ENCODE measurements at regions not wholly inside any gene's neighbourhood (a gene's known extent, or its start where the extent isn't known, plus 50 kb on each side); places are given as distances from the start of the nearest gene placed in this dataset.
"Not testable (repeated sequence)": the region's sequence is repeated elsewhere in the genome, so short reads cannot be mapped to it uniquely, and the experiment has no call there.

DNA sequence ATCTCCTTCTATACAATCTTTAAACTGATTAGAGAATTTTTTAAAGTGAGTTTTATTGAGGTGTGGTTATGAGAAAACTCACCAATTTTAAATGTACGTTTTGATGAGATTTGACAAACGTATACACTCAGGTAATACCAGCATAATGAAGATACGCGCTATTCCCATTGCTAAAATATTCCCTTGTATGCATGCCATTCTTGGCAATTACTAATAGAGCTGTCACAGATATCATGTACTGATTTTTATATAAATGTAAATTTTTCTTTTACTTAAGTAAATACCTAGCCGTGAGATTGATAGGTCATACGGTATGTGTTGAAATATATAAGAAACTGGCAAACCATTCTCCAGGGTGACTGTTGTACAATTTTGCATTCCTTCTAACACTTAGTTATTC, 384.7 kb downstream of the PTH2R start:
- DNase-seq (ENCODE audit: extremely low spot score, insufficient read length, low read depth) (no peak), FAIRE-seq (no peak)

DNA sequence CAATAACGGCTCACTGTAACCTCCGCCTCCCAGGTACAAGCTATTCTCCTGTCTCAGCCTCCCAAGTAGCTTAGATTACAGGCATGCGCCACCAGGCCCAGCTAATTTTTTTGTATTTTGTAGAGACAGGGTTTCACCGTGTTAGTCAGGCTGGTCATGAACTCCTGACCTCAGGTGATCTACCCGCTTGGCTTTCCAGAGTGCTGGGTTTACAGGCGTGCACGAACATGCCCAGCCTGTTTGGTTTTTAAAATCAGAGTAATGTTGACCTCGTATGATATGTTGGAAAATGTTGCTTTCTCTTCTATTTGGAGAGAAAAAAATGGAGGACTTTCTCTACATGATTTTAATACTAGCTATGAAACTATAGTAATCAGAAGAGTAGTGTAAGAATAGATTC, 386.2 kb downstream of the PTH2R start:
- FAIRE-seq: no peak

DNA sequence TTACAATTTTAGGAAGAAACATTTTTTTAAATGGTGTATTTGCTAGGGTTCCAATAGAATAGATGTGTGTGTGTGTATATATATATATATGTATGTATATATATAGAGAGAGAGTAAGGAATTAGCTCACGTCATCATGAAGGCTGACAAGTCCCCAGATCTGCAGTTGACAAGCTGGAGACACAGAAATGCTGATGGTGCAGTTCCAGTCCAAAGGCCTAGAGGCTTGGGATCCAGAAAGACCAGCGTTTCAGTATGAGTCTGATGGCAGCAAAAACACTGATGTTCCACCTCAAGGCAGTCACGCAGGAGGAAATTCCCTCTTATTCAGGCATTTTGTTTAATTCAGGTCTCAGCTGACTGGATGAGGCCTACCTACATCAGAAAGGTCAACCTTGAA, 386.8 kb downstream of the PTH2R start:
- DNase-seq (ENCODE audit: extremely low spot score, insufficient read length, low read depth) (no peak), FAIRE-seq (no peak)

More for the DNA sequence above, 386.2 kb downstream of the PTH2R start:
- DNase-seq (ENCODE audit: extremely low spot score, insufficient read length, low read depth): no peak

DNA sequence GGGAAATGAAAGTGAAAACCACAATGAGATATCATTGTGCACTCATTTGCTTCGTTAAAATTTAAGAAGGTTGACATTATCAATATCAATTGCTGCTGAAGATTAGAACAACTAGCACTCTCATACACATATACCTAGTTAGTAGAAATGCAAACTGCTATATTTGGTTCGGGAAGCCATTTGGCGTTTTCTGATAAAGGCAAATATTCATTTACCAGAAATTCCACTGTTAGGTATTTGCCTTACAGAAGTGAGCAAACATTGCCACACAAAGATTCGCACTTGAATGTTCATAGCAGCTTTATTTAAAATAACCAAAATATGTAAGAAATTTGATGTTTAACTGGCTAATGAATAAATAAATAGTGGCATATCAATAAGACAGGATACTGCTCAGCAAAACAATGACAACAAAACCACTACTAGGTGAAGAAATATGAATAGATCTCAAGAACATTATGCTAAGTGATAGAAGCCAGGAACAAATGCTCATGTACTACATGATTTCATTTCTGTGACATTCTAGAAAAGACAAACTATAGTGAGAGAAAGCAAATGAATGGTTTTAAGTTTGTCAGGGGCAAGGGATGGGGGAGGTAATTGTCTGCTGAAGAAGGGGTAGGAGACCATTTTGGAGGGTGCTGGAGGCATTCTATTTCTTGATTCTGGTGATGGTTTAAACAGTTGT, 387.8 kb downstream of the PTH2R start:
- DNase-seq (ENCODE audit: extremely low spot score, insufficient read length, low read depth) (no peak), FAIRE-seq (no peak)

DNA sequence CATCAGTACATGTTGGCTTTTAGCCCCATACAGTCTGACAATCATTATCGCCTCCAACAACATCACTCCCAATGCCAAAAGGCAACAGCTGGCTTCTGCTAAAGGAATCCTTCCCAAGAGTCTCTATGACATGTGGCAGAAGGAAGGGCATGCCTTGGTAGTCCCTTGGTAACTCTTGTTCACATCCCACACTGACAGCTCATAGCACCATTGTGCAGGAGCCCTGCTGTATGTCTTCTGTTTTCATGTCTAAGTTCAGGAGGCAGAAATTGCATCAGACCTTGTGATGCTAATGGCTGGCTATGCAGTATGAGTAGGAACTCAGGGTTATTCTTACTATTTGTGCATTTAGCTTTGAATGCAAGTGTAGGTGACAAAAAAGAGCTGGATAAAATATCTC, 392.1 kb downstream of the PTH2R start:
- DNase-seq (ENCODE audit: extremely low spot score, insufficient read length, low read depth) (no peak), FAIRE-seq (no peak)

DNA sequence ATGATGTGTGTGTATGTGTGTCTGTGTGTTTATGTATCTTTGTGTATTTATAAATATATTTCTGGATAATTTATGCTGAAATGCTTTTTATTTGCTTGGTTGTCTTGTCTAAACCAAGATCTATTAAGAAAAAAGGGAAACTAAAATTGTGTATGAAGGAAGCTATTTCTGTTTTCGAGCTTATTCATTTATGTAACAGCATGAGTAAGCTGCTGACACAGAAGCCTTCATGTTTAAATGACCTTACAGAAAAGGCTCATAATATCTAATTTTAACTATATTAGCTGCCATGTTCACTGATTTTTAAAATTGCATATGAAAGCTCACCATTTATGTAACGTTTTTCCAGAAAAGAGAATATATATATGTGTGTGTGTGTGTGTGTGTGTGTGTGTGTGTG, 392.8 kb downstream of the PTH2R start:
- FAIRE-seq (no peak), DNase-seq (ENCODE audit: extremely low spot score, insufficient read length, low read depth) (no peak)

DNA sequence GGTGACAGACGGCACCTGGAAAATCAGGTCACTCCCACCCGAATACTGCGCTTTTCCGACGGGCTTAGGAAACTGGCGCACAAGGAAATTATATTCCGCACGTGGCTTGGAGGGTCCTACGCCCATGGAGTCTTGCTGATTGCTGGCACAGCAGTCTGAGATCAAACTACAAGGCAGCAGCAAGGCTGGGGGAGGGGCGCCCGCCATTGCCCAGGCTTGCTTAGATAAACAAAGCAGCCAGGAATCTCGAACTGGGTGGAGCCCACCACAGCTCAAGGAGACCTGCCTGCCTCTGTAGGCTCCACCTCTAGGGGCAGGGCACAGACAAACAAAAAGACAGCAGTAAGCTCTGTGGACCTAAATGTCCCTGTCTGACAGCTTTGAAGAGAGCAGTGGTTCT, 394.3 kb downstream of the PTH2R start:
- not testable (repeated sequence) for DNase-seq (ENCODE audit: extremely low spot score, insufficient read length, low read depth)

DNA sequence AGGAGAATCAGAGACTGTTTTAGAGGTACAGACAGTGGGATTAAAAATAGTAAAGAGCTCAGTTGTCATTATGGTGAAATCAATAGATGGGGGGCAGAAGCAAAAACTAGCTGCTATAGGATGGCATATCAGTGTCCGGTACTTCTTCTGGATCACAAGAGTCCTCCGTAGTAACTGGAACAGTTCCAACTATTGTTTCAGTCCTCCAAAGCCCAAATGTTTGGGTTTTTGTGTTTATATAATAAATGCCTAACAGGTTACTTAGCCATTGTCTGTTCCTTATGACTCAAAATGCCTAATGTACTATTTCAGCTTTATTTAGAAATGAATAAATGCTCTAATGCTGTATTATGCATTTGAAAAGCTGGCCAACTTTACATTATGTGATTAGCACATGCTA, 401.2 kb downstream of the PTH2R start:
- DNase-seq (ENCODE audit: extremely low spot score, insufficient read length, low read depth) (no peak), FAIRE-seq (no peak)

More for the DNA sequence above, 394.3 kb downstream of the PTH2R start:
- not testable (repeated sequence) for FAIRE-seq

DNA sequence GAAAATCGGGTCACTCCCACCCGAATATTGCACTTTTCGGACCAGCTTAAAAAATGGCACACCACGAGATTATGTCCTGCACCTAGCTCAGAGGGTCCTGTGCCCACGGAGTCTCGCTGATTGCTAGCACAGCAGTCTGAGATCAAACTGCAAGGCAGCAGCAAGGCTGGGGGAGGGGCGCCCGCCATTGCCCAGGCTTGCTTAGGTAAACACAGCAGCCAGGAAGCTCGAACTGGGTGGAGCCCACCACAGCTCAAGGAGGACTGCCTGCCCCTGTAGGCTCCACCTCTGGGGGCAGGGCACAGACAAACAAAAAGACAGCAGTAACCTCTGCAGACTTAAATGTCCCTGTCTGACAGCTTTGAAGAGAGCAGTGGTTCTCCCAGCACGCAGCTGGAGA, 405.3 kb downstream of the PTH2R start:
- not testable (repeated sequence) for DNase-seq (ENCODE audit: extremely low spot score, insufficient read length, low read depth); FAIRE-seq

DNA sequence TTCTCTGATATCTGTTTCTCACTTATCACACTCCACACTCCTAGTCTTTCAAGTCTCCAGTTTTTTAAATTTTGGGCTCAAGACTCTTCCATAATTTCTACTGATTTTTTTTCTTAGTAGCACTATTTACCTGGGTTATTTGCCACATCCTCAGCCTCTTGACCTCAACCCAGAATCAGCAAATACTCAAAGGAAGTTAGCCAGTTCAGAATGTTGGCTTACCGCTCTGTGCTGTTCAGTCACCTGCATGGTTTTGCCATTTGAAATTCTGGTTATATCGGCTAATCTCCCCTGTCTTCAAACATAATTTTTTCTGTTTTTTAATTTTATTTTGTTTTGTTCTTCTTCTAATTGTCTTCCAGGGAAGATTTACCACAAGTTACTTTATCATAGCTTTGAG, 412.6 kb downstream of the PTH2R start:
- no peak for FAIRE-seq
- DNase-seq (ENCODE audit: extremely low spot score, insufficient read length, low read depth): no peak

DNA sequence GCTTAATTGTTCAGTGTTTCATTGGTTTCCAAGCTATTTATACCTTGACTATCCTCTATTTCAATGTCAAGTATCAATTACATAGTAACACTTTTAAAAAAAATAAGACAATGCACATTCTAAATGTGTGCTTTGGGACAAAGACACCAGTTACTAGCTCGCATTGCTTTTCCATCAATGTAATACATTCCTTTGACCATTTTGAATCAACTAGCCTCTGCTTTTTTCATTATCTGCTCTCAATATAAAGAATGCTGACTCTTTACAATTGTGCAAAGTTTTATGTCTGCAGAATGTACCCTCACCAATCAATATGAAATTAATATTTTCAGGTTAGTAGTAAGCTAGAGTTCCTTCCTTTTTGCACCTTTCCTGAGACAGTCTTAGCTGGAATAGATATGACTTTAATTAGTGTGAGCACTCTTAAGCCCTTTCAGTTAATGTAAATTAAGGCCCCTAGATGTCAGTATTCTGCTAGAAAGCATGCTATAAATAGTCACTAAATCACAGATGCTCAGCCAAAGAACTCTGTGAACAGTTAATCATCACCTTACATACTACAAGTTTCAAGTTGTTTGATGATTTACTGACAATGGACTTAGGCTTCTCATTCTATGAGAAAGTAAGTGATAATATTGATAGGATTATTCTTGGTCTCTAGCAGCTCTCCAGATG, 413.6 kb downstream of the PTH2R start:
- no peak for DNase-seq (ENCODE audit: extremely low spot score, insufficient read length, low read depth)
- FAIRE-seq: no peak

DNA sequence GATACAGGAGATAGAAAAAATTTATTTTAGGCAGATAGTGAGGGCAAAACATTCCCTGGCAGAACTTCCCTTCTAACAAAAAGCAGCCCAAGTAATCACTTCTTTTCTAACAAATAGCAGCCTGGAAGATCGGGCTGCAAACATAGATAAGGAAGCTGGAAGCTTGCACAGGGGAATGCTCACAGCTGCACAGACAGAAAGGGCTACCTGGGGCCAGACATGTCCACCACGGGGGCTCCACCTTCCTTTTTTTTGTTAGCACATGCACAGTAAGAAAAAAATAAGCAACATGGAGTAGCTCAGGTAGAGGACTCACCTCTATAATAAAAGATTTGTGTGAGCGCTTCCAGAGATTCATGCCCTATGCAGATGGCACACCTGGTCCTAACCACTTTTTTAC, 420.5 kb downstream of the PTH2R start:
- DNase-seq (ENCODE audit: extremely low spot score, insufficient read length, low read depth): no peak
- no peak for FAIRE-seq

DNA sequence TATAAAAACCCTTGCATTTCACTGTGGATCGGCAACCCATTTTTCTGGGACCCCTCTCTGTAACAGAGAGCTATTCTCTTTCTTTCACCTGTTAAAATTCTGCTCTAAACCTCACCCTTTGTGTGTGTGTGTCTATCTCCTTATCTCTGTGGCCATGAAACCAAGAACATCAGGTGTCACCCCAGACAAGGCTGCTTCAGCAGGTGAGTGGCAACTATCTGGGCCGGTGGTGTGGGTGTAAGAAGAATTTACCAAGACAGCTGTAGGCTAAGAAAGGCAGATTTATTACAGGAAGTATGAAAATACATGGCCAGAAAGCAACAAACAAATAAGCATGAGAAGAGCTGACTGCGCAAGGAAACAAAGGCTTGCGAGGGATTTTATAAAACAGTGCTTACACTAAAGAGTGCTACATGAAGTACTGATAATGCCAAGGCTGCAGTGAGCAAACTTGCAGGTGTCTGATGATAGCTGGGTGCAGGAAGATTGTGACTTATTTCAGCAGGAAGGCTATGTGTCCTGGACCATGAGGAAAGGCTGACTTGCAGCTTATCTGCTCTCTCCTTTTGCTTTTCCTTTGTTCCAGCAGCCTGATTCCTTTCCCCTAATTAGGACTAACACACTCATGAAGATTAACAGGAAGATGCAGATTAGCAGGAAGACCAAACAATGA, 421.1 kb downstream of the PTH2R start:
- FAIRE-seq: no peak
- DNase-seq (ENCODE audit: extremely low spot score, insufficient read length, low read depth): no peak

DNA sequence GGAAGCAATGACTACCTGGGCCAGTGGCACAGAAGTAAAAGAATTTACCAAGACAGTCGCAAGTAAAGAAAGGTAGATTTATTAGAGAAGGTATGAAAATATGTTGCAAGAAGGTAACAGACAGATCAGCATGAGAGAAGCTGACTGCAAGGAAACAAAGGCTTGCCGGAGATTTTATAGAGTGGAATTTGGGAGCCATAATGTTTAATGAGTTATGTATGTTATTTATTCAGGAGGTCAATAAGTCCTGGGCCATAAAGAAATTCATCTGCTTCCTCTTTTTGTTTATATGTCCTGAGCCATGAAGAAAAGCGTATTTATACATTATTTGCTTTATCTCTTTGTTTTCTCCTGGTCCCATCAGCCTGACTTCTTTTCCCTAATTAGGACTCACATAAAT, 423.6 kb downstream of the PTH2R start:
- FAIRE-seq: no peak

DNA sequence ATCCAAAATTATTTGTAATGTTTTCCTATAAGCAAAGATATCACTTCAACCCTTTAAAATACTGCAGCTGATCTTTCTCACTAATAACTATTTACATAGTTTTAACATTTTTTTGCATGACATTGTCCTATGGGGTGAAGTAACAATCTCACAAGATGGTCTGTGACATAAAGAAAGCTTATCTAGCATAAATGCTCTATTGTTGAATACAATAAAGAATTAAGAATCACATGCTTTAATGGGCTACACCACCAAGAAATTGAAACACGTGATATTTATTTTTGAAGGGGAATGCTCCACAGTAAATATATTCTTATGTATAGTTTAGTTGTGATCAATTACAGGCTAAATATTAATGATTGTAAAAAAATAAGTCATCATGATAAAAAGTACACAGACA, 441.1 kb downstream of the PTH2R start:
- FAIRE-seq: no peak
- no peak for DNase-seq (ENCODE audit: extremely low spot score, insufficient read length, low read depth)

More for the DNA sequence above, 423.6 kb downstream of the PTH2R start:
- DNase-seq (ENCODE audit: extremely low spot score, insufficient read length, low read depth): no peak

DNA sequence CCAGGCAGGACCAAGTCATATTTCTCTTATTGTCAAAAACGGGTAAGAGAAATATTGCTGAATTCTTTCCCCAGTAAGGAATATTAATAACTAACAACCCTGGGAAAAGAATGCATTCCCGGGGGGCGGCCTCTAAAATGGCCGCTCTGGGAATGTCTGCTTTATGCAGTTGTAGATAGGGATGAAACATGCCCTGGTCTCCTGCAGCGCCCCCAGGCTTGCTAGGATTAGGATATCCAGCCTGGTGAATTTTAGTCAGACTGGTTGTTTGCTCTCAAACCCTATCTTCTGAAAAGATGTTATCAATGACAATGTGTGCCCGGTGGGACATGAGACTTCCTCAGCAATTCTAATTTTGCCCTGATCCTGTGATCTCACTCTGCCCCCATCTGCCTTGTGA, 448.1 kb downstream of the PTH2R start:
- DNase-seq (ENCODE audit: extremely low spot score, insufficient read length, low read depth) (no peak), FAIRE-seq (no peak)

DNA sequence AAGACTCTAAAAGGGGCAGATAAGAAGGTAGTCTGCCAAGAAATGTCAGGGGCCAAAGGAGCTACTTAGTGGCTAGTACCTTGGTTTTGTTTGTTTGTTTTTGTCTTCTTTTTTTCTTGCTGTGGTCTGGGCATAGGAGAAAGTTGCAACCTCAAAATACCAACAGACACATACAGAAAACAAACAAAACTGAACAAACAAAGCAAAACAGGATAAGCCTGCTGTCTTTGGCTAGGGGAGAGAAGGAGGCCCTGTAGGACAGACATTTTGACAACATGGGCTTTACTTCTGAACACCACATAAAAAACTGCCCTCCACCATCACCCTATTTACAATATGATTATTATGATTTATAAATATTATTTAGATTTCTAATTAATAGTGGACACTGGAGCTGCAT, 460.8 kb downstream of the PTH2R start:
- no peak for FAIRE-seq
- DNase-seq (ENCODE audit: extremely low spot score, insufficient read length, low read depth): no peak

DNA sequence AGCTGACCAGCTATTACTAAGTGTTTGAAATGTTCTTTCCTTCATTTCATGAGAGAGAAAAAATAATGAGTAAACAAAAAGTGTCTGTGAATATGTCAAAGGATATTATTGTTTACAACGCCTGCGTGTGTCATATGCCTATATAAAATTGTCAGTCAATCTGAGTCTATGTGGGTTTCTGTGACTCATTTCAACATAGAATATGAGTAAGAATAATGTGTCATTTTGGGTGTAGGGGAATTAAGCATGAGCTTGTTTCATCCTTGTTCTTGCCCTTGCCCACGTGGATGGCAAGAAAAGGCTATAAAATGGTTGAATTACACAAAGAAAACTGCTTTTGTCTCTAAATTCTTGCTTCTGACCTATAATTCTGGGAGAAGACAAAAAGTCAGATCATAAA, 466.0 kb downstream of the PTH2R start:
- no peak for DNase-seq (ENCODE audit: extremely low spot score, insufficient read length, low read depth)
- FAIRE-seq: no peak

DNA sequence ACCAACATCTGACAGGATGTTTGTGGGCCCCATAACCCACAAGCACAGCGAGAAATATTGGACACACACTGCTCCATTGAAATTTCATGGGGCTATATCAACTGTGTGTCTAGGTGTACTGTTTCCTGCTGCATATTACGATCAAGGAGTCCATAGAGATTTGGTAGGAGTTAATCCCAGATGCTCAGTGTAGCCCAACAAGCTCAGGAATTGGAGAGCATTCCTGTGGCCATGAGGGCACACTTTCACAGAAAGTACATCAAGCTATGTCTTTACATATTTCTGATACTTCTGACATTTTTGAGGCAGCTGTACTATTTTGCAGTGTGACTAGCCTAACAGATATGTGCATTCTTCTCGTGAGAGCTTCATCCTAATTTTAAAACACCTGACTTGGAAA, 473.1 kb downstream of the PTH2R start:
- FAIRE-seq (no peak), DNase-seq (ENCODE audit: extremely low spot score, insufficient read length, low read depth) (no peak)

DNA sequence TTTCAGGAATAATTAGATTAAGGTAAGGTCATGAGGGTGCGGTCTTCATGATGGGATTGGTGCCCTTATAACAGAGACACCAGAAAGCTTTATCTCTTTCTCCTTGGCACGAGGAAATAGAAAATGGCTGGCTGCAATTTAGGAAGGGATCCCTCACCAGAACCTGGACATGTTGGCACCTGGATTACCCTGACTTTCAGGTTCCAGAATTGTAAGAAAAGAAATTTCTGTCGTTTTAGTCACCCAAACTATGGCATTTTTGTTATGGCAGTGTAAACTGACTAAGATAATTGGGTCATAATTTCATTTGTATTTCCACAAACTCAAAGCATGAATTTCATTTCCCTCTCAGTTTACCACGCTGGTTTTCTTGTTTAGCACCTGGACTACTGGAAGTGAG, 473.6 kb downstream of the PTH2R start:
- DNase-seq (ENCODE audit: extremely low spot score, insufficient read length, low read depth): no peak
- FAIRE-seq: no peak

DNA sequence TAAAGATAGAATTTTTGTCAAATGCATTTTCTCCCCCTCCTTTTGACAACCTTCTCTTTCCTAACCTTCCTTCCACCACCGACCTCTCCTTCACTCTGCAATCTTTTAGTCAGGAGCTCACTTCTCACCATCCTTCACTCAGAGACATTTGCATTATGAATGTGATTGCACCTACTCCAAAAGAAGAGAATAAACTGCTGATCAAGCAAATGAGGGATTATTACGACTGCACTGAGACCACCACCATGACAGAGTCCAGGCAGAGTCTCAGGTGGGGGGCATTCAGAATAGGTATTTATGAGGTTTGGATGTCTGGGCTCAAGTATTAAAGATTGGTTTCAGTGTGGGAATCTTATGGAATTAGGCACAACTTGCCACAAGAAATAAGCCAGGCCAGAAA, 483.9 kb downstream of the PTH2R start:
- DNase-seq (ENCODE audit: extremely low spot score, insufficient read length, low read depth): no peak
- FAIRE-seq: no peak
